Uterus (tissue), 3 donors: ENCODE measurements at regions not wholly inside any gene's neighbourhood (a gene's known extent, or its start where the extent isn't known, plus 50 kb on each side); places are given as distances from the start of the nearest gene placed in this dataset.

Source experiments
- DNase-seq, 2 donors: peaks; one replicate each; pipeline ENCODE4 v3.0.0-alpha.2; 2019 to 2020
- H3K27ac ChIP-seq, 2 donors: fragments of 200-600 bp; sonication (generic); 1 replicate in 1 of 2; 2 replicates in 1 of 2; pipeline ENCODE4 v1.5.1; 2016 to 2018
- H3K27me3 ChIP-seq, 2 donors: fragments of 200-600 bp; sonication (generic); one replicate each; pipeline ENCODE4 v1.5.1; 2018 to 2019; ENCODE audit warnings: control low read depth in 1 of 2
- H3K36me3 ChIP-seq, 2 donors: fragments of 200-600 bp; sonication (generic); one replicate each; pipeline ENCODE4 v1.5.1; 2019; ENCODE audit warnings: control low read depth in 1 of 2
- H3K4me1 ChIP-seq, 2 donors: fragments of 200-600 bp; sonication (generic); one replicate each; pipeline ENCODE4 v1.5.1; 2018 to 2019; ENCODE audit warnings: control low read depth in 1 of 2
- H3K4me3 ChIP-seq, 2 donors: fragments of 200-600 bp; sonication (generic); 1 replicate in 1 of 2; 2 replicates in 1 of 2; pipeline ENCODE4 v1.5.1; 2018 to 2019; ENCODE audit warnings: mild to moderate bottlenecking in 1 of 2
- H3K9me3 ChIP-seq, 2 donors: fragments of 200-600 bp; sonication (generic); one replicate each; pipeline ENCODE4 v1.5.1; 2019; ENCODE audit warnings: control low read depth in 1 of 2
- POLR2A ChIP-seq, 2 donors: fragments of 450-650 bp; IDR thresholded peaks; one replicate each; pipeline ENCODE4 v1.6.1; 2016; ENCODE audit warnings: antibody characterized with exemption in 2 of 2, mild to moderate bottlenecking in 1 of 2, moderate library complexity in 1 of 2
- intact Hi-C: fragments of 100-400 bp; cut with DNase I; formaldehyde crosslinking; loops from one replicate; pipeline ENCODE4 v1.15.1; 2023; ENCODE audit warnings: low total_unique reads
- TF ChIP-seq, protein P1 (sequence below), 4 experiments: fragments of 200-600 bp in 2 of 4; fragments of 450-650 bp in 2 of 4; sonication (generic) in 2 of 4; IDR thresholded peaks; one replicate each; pipeline ENCODE4 v1.5.1; 2016 to 2019; ENCODE audit warnings: antibody characterized with exemption in 4 of 4, mild to moderate bottlenecking in 2 of 4, moderate library complexity in 1 of 4
- donor health status: DM: yes; HTN: yes; CAD: no.

DNA sequence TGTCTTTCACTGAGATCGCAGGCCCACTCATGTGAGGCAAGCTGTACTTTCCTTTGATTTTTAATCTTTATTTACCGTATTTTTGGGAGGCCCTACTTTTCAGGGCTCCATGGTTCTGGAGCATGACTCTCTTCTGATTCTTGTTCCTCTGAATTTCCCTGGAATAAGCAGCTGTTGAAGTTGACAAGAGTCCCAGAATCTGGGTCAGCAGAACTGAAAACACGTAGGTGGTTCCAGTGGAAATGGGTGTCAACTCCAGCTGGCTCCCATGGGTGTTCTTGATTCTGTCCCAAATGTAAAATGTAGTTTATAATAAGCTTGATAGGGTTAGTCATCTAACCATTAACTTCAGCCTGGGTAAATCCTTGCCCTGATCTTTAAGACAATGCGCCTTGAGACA lies 409.4 kb downstream of the GATA3 start:
- no peaks in the 10 kb centered on the region for H3K36me3 ChIP-seq
- TF ChIP-seq POLR2A (IDR thresholded peaks at IDR 0.05), result no peak
- TF ChIP-seq, protein P1, sequence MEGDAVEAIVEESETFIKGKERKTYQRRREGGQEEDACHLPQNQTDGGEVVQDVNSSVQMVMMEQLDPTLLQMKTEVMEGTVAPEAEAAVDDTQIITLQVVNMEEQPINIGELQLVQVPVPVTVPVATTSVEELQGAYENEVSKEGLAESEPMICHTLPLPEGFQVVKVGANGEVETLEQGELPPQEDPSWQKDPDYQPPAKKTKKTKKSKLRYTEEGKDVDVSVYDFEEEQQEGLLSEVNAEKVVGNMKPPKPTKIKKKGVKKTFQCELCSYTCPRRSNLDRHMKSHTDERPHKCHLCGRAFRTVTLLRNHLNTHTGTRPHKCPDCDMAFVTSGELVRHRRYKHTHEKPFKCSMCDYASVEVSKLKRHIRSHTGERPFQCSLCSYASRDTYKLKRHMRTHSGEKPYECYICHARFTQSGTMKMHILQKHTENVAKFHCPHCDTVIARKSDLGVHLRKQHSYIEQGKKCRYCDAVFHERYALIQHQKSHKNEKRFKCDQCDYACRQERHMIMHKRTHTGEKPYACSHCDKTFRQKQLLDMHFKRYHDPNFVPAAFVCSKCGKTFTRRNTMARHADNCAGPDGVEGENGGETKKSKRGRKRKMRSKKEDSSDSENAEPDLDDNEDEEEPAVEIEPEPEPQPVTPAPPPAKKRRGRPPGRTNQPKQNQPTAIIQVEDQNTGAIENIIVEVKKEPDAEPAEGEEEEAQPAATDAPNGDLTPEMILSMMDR (IDR thresholded peaks at IDR 0.05), result no peak
- no peak for DNase-seq
- no peaks in the 10 kb centered on the region for H3K27me3 ChIP-seq
- no peak overlapping the region for H3K27ac ChIP-seq
- intact Hi-C loops, result no loop called here
- no peaks in the 10 kb centered on the region for H3K9me3 ChIP-seq
- H3K4me3 ChIP-seq, result no peak overlapping the region
- H3K4me1 ChIP-seq, result no peaks in the 10 kb centered on the region

DNA sequence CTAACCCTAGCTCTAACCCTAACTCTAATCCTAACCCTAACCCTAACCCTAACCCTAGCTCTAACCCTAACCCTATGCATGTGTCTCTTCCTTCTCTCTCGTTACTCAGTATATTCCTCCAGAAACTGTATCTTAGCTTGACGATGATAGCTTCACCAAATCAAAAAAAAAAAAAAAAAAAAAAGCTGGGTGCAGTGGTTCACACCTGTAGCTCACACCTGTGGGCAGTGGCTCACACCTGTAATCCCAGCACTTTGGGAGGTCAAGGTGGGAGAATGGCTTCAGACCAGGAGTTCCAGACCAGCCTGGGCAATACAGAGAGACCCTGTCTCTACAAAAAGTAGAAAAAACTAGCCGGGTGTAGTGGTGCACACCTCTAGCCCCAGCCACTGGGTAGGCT lies 414.0 kb downstream of the GATA3 start:
- no peaks in the 10 kb centered on the region for H3K4me1 ChIP-seq
- H3K27me3 ChIP-seq, result no peaks in the 10 kb centered on the region
- H3K36me3 ChIP-seq, result no peaks in the 10 kb centered on the region
- no peak overlapping the region for H3K4me3 ChIP-seq
- DNase-seq, result no peak
- no peaks in the 10 kb centered on the region for H3K9me3 ChIP-seq
- H3K27ac ChIP-seq, result no peak overlapping the region
- no peak for TF ChIP-seq POLR2A (IDR thresholded peaks at IDR 0.05)
- TF ChIP-seq, protein P1 (IDR thresholded peaks at IDR 0.05), result no peak
- intact Hi-C loops, result no loop called here

DNA sequence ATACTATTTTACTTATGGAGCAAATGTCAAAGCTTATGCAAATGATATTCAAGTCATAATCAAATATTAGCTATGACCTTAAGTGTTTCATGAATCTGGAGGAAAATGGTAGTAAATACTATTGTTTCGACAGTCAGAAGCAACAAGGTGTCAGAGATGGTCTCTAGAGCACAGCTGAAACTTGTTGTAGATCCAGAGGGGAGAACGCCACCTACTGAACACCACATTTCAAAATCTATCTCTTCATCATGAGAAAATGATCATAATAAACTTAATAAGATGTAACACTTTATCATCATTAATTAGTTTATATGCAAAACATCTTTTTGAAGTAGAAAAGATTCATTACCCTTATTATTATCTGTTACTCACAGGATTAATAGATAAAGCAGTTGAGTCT lies 418.7 kb downstream of the GATA3 start:
- intact Hi-C loops, result no loop called here
- DNase-seq, result no peak
- H3K4me1 ChIP-seq, result no peaks in the 10 kb centered on the region
- no peaks in the 10 kb centered on the region for H3K27me3 ChIP-seq
- H3K9me3 ChIP-seq, result no peaks in the 10 kb centered on the region
- H3K27ac ChIP-seq, result no peak overlapping the region
- no peak overlapping the region for H3K4me3 ChIP-seq
- TF ChIP-seq POLR2A (IDR thresholded peaks at IDR 0.05), result no peak
- TF ChIP-seq, protein P1 (IDR thresholded peaks at IDR 0.05), result no peak
- no peaks in the 10 kb centered on the region for H3K36me3 ChIP-seq

DNA sequence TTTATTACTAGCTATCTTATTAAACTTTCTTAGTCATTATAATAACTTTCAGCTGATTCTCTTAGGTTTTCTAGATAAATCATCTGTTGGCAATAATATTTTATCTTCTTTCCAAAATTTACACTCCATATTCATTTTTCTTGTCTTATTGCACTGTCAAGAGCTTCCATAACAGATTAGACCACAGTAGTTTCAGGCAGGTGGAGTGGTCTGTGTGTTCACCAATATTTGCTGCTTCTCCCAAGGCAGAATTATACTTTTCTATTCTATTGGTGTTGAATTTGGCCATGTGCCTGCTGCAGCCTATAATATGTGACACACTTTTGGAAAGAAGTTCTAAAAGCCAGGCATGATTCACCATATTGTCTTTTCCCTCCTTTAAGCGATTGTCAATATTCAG lies 422.8 kb downstream of the GATA3 start:
- intact Hi-C loops, result no loop called here
- TF ChIP-seq POLR2A (IDR thresholded peaks at IDR 0.05), result no peak
- TF ChIP-seq, protein P1 (IDR thresholded peaks at IDR 0.05), result no peak

DNA sequence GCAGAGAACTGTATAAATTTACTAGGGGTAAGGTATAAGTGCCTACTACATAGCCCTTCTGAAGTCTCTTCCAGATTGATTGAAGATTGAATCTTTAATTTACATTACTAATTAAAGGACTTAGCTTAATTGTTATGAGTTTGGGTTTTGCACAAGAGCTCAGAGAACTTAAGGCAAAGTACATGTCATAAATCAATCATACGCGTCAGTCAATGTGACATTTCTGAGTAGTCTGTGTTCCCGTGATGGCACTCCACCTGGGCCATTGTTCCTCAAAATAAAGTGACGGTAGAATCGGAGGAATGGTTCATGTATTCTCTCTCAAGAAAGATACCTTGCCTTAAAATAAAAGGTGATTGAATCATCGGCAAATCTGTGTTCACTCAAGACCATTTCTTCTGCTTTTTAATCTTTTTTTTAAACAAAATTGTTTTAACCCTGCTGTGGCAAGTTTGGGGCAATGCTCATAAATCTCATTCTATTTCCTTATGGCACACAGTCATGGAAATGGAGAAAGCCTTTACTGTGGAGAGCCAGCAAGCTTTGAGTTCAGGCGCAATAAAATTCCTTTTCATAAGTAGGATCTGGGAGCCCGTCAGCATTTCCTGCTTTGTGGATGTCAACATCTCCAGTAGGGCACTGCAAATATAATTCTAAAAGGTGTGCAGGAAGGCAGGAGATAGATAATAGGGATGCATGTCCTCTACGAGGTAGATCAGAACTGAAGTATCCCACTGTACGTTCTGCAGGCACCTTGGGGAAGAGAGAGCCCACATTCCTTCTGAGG lies 427.4 kb downstream of the GATA3 start:
- intact Hi-C loops, result no loop called here
- TF ChIP-seq, protein P1 (IDR thresholded peaks at IDR 0.05), result no peak
- TF ChIP-seq POLR2A (IDR thresholded peaks at IDR 0.05), result no peak
- Histone ChIP-seq H3K4me1 (no peaks in the 10 kb centered on the region), H3K4me3 (no peak overlapping the region), H3K9me3 (no peaks in the 10 kb centered on the region), H3K27ac (no peak overlapping the region), H3K27me3 (no peaks in the 10 kb centered on the region), H3K36me3 (no peaks in the 10 kb centered on the region)
- DNase-seq, result no peak

More for the DNA sequence above, 422.8 kb downstream of the GATA3 start:
- Histone ChIP-seq H3K27me3 (no peaks in the 10 kb centered on the region), H3K4me3 (no peak overlapping the region), H3K4me1 (no peaks in the 10 kb centered on the region), H3K27ac (no peak overlapping the region), H3K9me3 (no peaks in the 10 kb centered on the region), H3K36me3 (no peaks in the 10 kb centered on the region)
- no peak for DNase-seq
